IMR-90 (cell line): ENCODE measurements at regions not wholly inside any gene's neighbourhood (a gene's known extent, or its start where the extent isn't known, plus 50 kb on each side); places are given as distances from the start of the nearest gene placed in this dataset.

ENCODE experiments used
- ATAC-seq: fragments of 200-7000 bp; cut with Tn5 transposase; 2 replicates; pipeline ENCODE4 v1.9.1; 2020; ENCODE audit warnings: low read depth, mild to moderate bottlenecking, moderate library complexity
- BruUV-seq: library from RNA; stranded (reverse); fragments of 400-500 nt; replicated peaks from 2 replicates; lab custom pipeline; 2021; lab: Mats Ljungman, UMichigan
- CTCF ChIA-PET: fragments of 300-600 bp; formaldehyde crosslinking; extraction: SDS; loops from one replicate; lab custom pipeline; 2021; ENCODE audit warnings: antibody characterized with exemption; lab: Yijun Ruan, JAX
- POLR2A ChIA-PET: fragments of 300-600 bp; sonication (Branson Sonifier 250); formaldehyde crosslinking; loops from one replicate; lab custom pipeline; 2022; ENCODE audit warnings: antibody characterized with exemption; ENCODE audit not compliant: unreplicated experiment; lab: Charles Lee
- DNase-seq: peaks from one replicate; pipeline ENCODE4 v3.0.0; 2013
- H2AFZ ChIP-seq: replicated peaks from 2 replicates; pipeline ENCODE3; 2013; ENCODE audit warnings: low read length, mild to moderate bottlenecking; ENCODE audit not compliant: poor library complexity
- H2AK5ac ChIP-seq: 2 replicates; pipeline ENCODE4 v1.6.1; 2013; ENCODE audit warnings: low read depth, low read length, inconsistent platforms
- H2AK9ac ChIP-seq: replicated peaks from 2 replicates; pipeline ENCODE3; 2013; ENCODE audit warnings: mild to moderate bottlenecking, low read depth, low read length, moderate library complexity; ENCODE audit not compliant: poor library complexity
- H2BK120ac ChIP-seq: 2 replicates; pipeline ENCODE4 v1.6.1; 2013; ENCODE audit warnings: low read depth, low read length, inconsistent platforms
- H2BK15ac ChIP-seq: 3 replicates; pipeline ENCODE4 v1.6.1; 2013; ENCODE audit warnings: low read depth, low read length, inconsistent platforms
- H2BK20ac ChIP-seq: 2 replicates; pipeline ENCODE4 v1.6.1; 2013; ENCODE audit warnings: low read depth, mild to moderate bottlenecking, inconsistent platforms, low read length, moderate library complexity
- H2BK5ac ChIP-seq: 2 replicates; pipeline ENCODE4 v1.6.1; 2013; ENCODE audit warnings: mild to moderate bottlenecking, low read depth, low read length, inconsistent platforms; ENCODE audit not compliant: poor library complexity, severe bottlenecking
- H3K14ac ChIP-seq: replicated peaks from 2 replicates; pipeline ENCODE4 v1.6.1; 2013; ENCODE audit warnings: low read depth, low read length, inconsistent platforms
- H3K18ac ChIP-seq: 2 replicates; pipeline ENCODE4 v1.6.1; 2013; ENCODE audit warnings: low read depth, low read length, control low read depth
- H3K23ac ChIP-seq: 2 replicates; pipeline ENCODE4 v1.6.1; 2013; ENCODE audit warnings: low read depth, low read length, inconsistent platforms
- H3K27ac ChIP-seq: 2 replicates; pipeline ENCODE4 v1.5.1; 2013; ENCODE audit warnings: mild to moderate bottlenecking, control low read depth, low read length; ENCODE audit not compliant: insufficient read depth
- H3K27me3 ChIP-seq: 2 replicates; pipeline ENCODE4 v1.6.1; 2013; ENCODE audit warnings: low read length; ENCODE audit not compliant: control insufficient read depth, insufficient read depth
- H3K36me3 ChIP-seq: 2 replicates; pipeline ENCODE4 v1.6.1; 2013; ENCODE audit warnings: low read length, mixed read lengths; ENCODE audit not compliant: control insufficient read depth, insufficient read depth
- H3K4ac ChIP-seq: 2 replicates; pipeline ENCODE4 v1.6.1; 2013; ENCODE audit warnings: low read depth, low read length, inconsistent platforms
- H3K4me1 ChIP-seq: 2 replicates; pipeline ENCODE4 v1.6.1; 2013; ENCODE audit warnings: low read length, mixed read lengths; ENCODE audit not compliant: control insufficient read depth, insufficient read depth
- H3K4me2 ChIP-seq: 2 replicates; pipeline ENCODE4 v1.6.1; 2013; ENCODE audit warnings: low read depth, mild to moderate bottlenecking, control low read depth, low read length, moderate library complexity
- H3K4me3 ChIP-seq: 2 replicates; pipeline ENCODE4 v1.5.1; 2013; ENCODE audit warnings: low read depth, mild to moderate bottlenecking, control low read depth, low read length, moderate library complexity; ENCODE audit not compliant: insufficient read depth
- H3K56ac ChIP-seq: 2 replicates; pipeline ENCODE4 v1.6.1; 2013; ENCODE audit warnings: low read length, inconsistent platforms; ENCODE audit not compliant: insufficient read depth; ENCODE audit errors: extremely low read depth
- H3K79me1 ChIP-seq, 2 experiments: 2 replicates each; pipeline ENCODE4 v1.6.1; 2013; ENCODE audit warnings: low read length in 2 of 2, inconsistent platforms in 1 of 2, low read depth in 1 of 2
- H3K9ac ChIP-seq: 2 replicates; pipeline ENCODE4 v1.6.1; 2013; ENCODE audit warnings: low read depth, low read length, control low read depth
- H3K9me1 ChIP-seq: 2 replicates; pipeline ENCODE4 v1.6.1; 2013; ENCODE audit warnings: low read length, inconsistent platforms; ENCODE audit not compliant: insufficient read depth
- H3K9me3 ChIP-seq: 2 replicates; pipeline ENCODE4 v1.6.1; 2013; ENCODE audit warnings: low read length; ENCODE audit not compliant: control insufficient read depth, insufficient read depth
- H4K20me1 ChIP-seq: 2 replicates; pipeline ENCODE4 v1.6.1; 2013; ENCODE audit warnings: low read length, inconsistent platforms; ENCODE audit not compliant: insufficient read depth
- H4K5ac ChIP-seq: 2 replicates; pipeline ENCODE4 v1.6.1; 2013; ENCODE audit warnings: mild to moderate bottlenecking, low read depth, low read length, control low read depth
- H4K8ac ChIP-seq, 2 experiments: 2 replicates each; pipeline ENCODE4 v1.6.1; 2013; ENCODE audit warnings: low read depth in 2 of 2, low read length in 2 of 2, control low read depth in 1 of 2, inconsistent platforms in 1 of 2
- H4K91ac ChIP-seq: 2 replicates; pipeline ENCODE4 v1.6.1; 2013; ENCODE audit warnings: low read depth, low read length, inconsistent platforms; ENCODE audit not compliant: insufficient read depth
- CEBPB ChIP-seq: IDR thresholded peaks from 2 replicates; pipeline ENCODE4 v1.6.1; 2012; ENCODE audit warnings: low read depth, low read length, improper control_type of control experiment
- ELK1 ChIP-seq: fragments of 150-350 bp; IDR thresholded peaks from 2 replicates; pipeline ENCODE4 v1.6.1; 2016; ENCODE audit warnings: low read depth, mild to moderate bottlenecking, low read length, moderate library complexity, borderline replicate concordance
- MAFK ChIP-seq: IDR thresholded peaks from 2 replicates; pipeline ENCODE4 v1.6.1; 2012; ENCODE audit warnings: low read depth, low read length, improper control_type of control experiment
- MAZ ChIP-seq: IDR thresholded peaks from 2 replicates; pipeline ENCODE4 v1.6.1; 2012; ENCODE audit warnings: low read depth, mild to moderate bottlenecking, low read length, improper control_type of control experiment, moderate library complexity, borderline replicate concordance
- MXI1 ChIP-seq: IDR thresholded peaks from 2 replicates; pipeline ENCODE4 v1.6.1; 2012; ENCODE audit warnings: low read depth, mild to moderate bottlenecking, low read length, moderate library complexity, borderline replicate concordance
- WGBS, 2 experiments: methylation state at CpG; one replicate each; pipeline versions ENCODE4 v1.1.5 to v1.1.7; 2013; ENCODE audit warnings: missing lambda C conversion rate in 2 of 2; ENCODE audit not compliant: insufficient read length in 1 of 2; ENCODE audit errors: extremely low coverage in 2 of 2; 5-methylcytosine and 5-hydroxymethylcytosine counted together
- dilution Hi-C: fragments of 300-500 bp; cut with HindIII; formaldehyde crosslinking; loops from one replicate; pipeline ENCODE4 v1.14.3; 2018; ENCODE audit warnings: low sequenced_read_pairs; ENCODE audit not compliant: unreplicated experiment
- in situ Hi-C: fragments of 300-500 bp; cut with MboI; formaldehyde crosslinking; loops from 3 replicates; pipeline ENCODE4 v1.14.3; 2019; ENCODE audit warnings: low sequenced_read_pairs, inconsistent platforms, mixed read lengths
- intact Hi-C: fragments of 100-400 bp; cut with micrococcal nuclease; formaldehyde crosslinking; loops from 2 replicates; pipeline ENCODE4 v1.10.0; 2022

- no TSS peak for BruUV-seq
- no peak overlapping the region for H4K5ac ChIP-seq
- ATAC-seq (no peak), DNase-seq (no peak)
- no peak overlapping the region for H3K4ac ChIP-seq
- H3K79me1 ChIP-seq, result no peaks in the 10 kb centered on the region
- intact Hi-C loops (no loop called here), in situ Hi-C loops (no loop called here), dilution Hi-C loops (no loop called here)
- no peak overlapping the region for H4K91ac ChIP-seq
- ChIA-PET POLR2A (no interaction called here), CTCF (no interaction called here)
- H3K4me2 ChIP-seq, result no peak overlapping the region
- H3K36me3 ChIP-seq, result no peaks in the 10 kb centered on the region
- H3K14ac ChIP-seq, result no peak overlapping the region
- H3K9me3 ChIP-seq, result peaks cover 17% of the 10 kb centered on the region
- TF ChIP-seq ELK1 (no peak), MXI1 (no peak), MAZ (no peak), MAFK (no peak), CEBPB (no peak)
- no peak overlapping the region for H3K4me3 ChIP-seq
- no peaks in the 10 kb centered on the region for H3K9me1 ChIP-seq
- H3K4me1 ChIP-seq, result no peaks in the 10 kb centered on the region
- no peak overlapping the region for H3K9ac ChIP-seq
- H3K27me3 ChIP-seq, result no peaks in the 10 kb centered on the region
- no peak overlapping the region for H2AK5ac ChIP-seq
- no peak overlapping the region for H3K56ac ChIP-seq
- no peak overlapping the region for H2AFZ ChIP-seq
- no peak overlapping the region for H2BK120ac ChIP-seq
- H2BK20ac ChIP-seq, result no peak overlapping the region
- H4K20me1 ChIP-seq, result no peaks in the 10 kb centered on the region
- no peak overlapping the region for H3K27ac ChIP-seq
- H4K8ac ChIP-seq, result no peak overlapping the region
- 60% methylated on average over 1 of the region's 8 CpGs; no CpG with 5 or more reads in 1 of the 2 experiments for WGBS, 2 experiments
- H2AK9ac ChIP-seq, result no peak overlapping the region
- H3K18ac ChIP-seq, result no peak overlapping the region
- H3K23ac ChIP-seq, result no peak overlapping the region
- H2BK5ac ChIP-seq, result no peak overlapping the region
- no peak overlapping the region for H2BK15ac ChIP-seq
Observed at GRCh38 chr5:6188976-6189375, 189.4 kb downstream of the MED10 start.
